ENCODE measurements at regions not wholly inside any gene's neighbourhood (a gene's known extent, or its start where the extent isn't known, plus 50 kb on each side); places are given as distances from the start of the nearest gene placed in this dataset.

DNA sequence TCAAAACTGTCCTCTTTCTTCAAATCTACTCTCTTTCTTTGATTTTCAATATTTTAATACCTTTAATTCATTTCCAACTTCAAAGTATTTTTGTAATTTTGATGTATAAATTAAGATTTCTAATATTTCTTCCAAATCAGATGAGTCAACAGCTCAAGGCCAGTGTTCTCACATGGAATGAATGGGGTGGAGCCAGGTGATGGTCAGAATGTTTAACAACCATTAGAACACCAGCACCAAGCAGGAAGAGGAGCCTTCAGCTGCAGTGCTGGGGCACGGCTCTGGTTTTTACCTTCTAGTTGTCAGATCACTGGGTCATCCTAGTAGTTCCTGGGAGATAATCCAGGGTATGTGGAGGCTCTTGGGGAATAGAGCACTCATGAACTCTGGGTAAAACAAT is 494.5 kb upstream of the PDZRN3 start:
- H3K4me1 ChIP-seq (ENCODE audit: low read length) = no peaks in the 10 kb centered on the region
- H2AFZ ChIP-seq (ENCODE audit: low read length) = no peak overlapping the region
- TF ChIP-seq EZH2phosphoT487 (IDR thresholded peaks at IDR 0.05; ENCODE audit: low read length) (no peak), EZH2 (optimal IDR thresholded peaks at IDR 0.05; ENCODE audit: low read depth, low read length) (no peak)
- TF ChIP-seq, protein P1, sequence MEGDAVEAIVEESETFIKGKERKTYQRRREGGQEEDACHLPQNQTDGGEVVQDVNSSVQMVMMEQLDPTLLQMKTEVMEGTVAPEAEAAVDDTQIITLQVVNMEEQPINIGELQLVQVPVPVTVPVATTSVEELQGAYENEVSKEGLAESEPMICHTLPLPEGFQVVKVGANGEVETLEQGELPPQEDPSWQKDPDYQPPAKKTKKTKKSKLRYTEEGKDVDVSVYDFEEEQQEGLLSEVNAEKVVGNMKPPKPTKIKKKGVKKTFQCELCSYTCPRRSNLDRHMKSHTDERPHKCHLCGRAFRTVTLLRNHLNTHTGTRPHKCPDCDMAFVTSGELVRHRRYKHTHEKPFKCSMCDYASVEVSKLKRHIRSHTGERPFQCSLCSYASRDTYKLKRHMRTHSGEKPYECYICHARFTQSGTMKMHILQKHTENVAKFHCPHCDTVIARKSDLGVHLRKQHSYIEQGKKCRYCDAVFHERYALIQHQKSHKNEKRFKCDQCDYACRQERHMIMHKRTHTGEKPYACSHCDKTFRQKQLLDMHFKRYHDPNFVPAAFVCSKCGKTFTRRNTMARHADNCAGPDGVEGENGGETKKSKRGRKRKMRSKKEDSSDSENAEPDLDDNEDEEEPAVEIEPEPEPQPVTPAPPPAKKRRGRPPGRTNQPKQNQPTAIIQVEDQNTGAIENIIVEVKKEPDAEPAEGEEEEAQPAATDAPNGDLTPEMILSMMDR (IDR thresholded peaks at IDR 0.05; ENCODE audit: low read length) = no peak
- H3K9me2 ChIP-seq (replicated peaks; ENCODE audit: insufficient read depth, low read length) = no peaks in the 10 kb centered on the region
- no peak overlapping the region for H3K9ac ChIP-seq (ENCODE audit: low read length)
- H3K4me2 ChIP-seq (ENCODE audit: low read depth, low read length) = no peak overlapping the region
- H3F3A ChIP-seq (ENCODE audit: insufficient read depth, low read length) = no peaks in the 10 kb centered on the region
- no peak overlapping the region for H3K27ac ChIP-seq (ENCODE audit: low read length)
- no peaks in the 10 kb centered on the region for H3K27me3 ChIP-seq (replicated peaks; ENCODE audit: insufficient read depth, low read length)
- no peaks in the 10 kb centered on the region for H3K36me3 ChIP-seq (replicated peaks; ENCODE audit: insufficient read depth, low read length)
- no peak for DNase-seq
- no peak overlapping the region for H3K4me3 ChIP-seq (ENCODE audit: low read length)
- no peaks in the 10 kb centered on the region for H3K79me2 ChIP-seq (ENCODE audit: low read length)
- H3K9me3 ChIP-seq (replicated peaks; ENCODE audit: insufficient read depth, low read length) = no peaks in the 10 kb centered on the region
- no peaks in the 10 kb centered on the region for H4K20me1 ChIP-seq (ENCODE audit: insufficient read depth, low read length)

DNA sequence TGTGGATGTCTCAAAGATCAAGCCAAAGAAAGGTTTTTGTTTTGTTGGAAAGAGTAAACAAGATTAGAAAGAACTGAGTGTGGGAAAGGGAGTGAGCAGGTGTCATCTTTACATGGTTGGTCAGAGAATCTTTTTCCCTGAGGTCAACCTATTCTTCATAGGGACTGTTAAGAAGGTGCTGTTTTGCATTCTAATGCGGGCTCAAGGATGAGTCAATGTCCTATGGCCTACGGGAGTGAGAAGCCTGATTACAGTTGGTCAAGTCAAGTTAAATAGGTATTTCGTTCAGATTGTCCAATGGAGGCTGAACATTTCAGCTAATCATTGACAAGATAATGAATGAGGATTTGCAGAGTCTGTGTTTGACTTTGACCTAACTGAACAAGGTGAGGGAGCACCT is 491.2 kb upstream of the PDZRN3 start:
- Histone ChIP-seq H3K9me3 (replicated peaks; ENCODE audit: insufficient read depth, low read length) (no peaks in the 10 kb centered on the region), H2AFZ (ENCODE audit: low read length) (no peak overlapping the region), H4K20me1 (ENCODE audit: insufficient read depth, low read length) (no peaks in the 10 kb centered on the region), H3K36me3 (replicated peaks; ENCODE audit: insufficient read depth, low read length) (no peaks in the 10 kb centered on the region), H3K4me1 (ENCODE audit: low read length) (no peaks in the 10 kb centered on the region), H3K4me3 (ENCODE audit: low read length) (no peak overlapping the region), H3K27ac (ENCODE audit: low read length) (no peak overlapping the region), H3F3A (ENCODE audit: insufficient read depth, low read length) (no peaks in the 10 kb centered on the region), H3K9ac (ENCODE audit: low read length) (no peak overlapping the region), H3K9me2 (replicated peaks; ENCODE audit: insufficient read depth, low read length) (no peaks in the 10 kb centered on the region), H3K79me2 (ENCODE audit: low read length) (no peaks in the 10 kb centered on the region), H3K4me2 (ENCODE audit: low read depth, low read length) (no peak overlapping the region), H3K27me3 (replicated peaks; ENCODE audit: insufficient read depth, low read length) (no peaks in the 10 kb centered on the region)
- TF ChIP-seq EZH2phosphoT487 (IDR thresholded peaks at IDR 0.05; ENCODE audit: low read length) (no peak), EZH2 (optimal IDR thresholded peaks at IDR 0.05; ENCODE audit: low read depth, low read length) (no peak)
- TF ChIP-seq, protein P1 (IDR thresholded peaks at IDR 0.05; ENCODE audit: low read length) = no peak
- no peak for DNase-seq

DNA sequence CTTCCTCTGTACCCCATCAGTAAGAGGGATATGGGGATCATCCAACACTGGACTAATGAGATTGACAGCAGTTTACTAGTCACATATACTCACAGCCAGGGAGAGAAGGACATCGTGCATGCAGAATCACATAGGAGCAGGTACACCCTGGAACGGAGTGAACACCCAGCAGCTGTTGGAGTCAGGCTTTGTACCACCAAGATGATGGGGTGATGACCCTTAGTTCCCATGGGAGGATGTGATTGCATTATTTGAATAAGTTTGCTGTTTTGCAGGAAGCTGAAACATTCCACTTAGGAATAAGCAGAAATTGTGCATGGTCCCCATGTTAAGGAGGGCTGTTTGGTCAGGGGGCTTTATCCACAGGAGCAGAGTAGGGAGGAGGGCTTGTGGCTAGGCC is 482.7 kb upstream of the PDZRN3 start:
- TF ChIP-seq, protein P1 (IDR thresholded peaks at IDR 0.05; ENCODE audit: low read length) = no peak
- Histone ChIP-seq H3K4me2 (ENCODE audit: low read depth, low read length) (no peak overlapping the region), H3K79me2 (ENCODE audit: low read length) (no peaks in the 10 kb centered on the region), H4K20me1 (ENCODE audit: insufficient read depth, low read length) (no peaks in the 10 kb centered on the region), H3K9me3 (replicated peaks; ENCODE audit: insufficient read depth, low read length) (no peaks in the 10 kb centered on the region), H3K27me3 (replicated peaks; ENCODE audit: insufficient read depth, low read length) (no peaks in the 10 kb centered on the region), H3K9me2 (replicated peaks; ENCODE audit: insufficient read depth, low read length) (no peaks in the 10 kb centered on the region), H3K4me1 (ENCODE audit: low read length) (no peaks in the 10 kb centered on the region), H3F3A (ENCODE audit: insufficient read depth, low read length) (no peaks in the 10 kb centered on the region), H3K4me3 (ENCODE audit: low read length) (no peak overlapping the region), H3K27ac (ENCODE audit: low read length) (no peak overlapping the region), H3K9ac (ENCODE audit: low read length) (no peak overlapping the region), H3K36me3 (replicated peaks; ENCODE audit: insufficient read depth, low read length) (no peaks in the 10 kb centered on the region), H2AFZ (ENCODE audit: low read length) (no peak overlapping the region)
- no peak for DNase-seq

DNA sequence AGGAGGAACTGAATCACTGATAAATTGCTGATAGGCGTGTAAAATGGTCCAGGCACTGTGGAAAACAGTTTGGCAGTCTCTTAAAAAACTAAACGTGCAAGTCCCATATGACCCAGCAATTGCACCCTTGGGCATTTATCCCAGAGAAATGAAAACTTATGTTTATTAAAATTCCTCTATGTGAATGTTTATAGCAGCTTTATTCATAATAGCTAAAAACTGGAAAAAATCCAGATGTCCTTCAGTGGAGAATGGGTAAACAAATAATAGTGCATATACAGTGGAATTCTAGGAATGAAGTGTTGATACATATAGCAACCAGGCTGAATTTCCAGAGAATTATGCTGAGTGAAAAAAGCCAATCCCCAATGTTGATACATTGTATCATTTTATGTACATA is 482.2 kb upstream of the PDZRN3 start:
- Histone ChIP-seq H3K4me2 (ENCODE audit: low read depth, low read length) (no peak overlapping the region), H2AFZ (ENCODE audit: low read length) (no peak overlapping the region), H3K9ac (ENCODE audit: low read length) (no peak overlapping the region), H3K4me3 (ENCODE audit: low read length) (no peak overlapping the region), H4K20me1 (ENCODE audit: insufficient read depth, low read length) (no peaks in the 10 kb centered on the region), H3F3A (ENCODE audit: insufficient read depth, low read length) (no peaks in the 10 kb centered on the region), H3K27ac (ENCODE audit: low read length) (no peak overlapping the region), H3K27me3 (replicated peaks; ENCODE audit: insufficient read depth, low read length) (no peaks in the 10 kb centered on the region), H3K79me2 (ENCODE audit: low read length) (no peaks in the 10 kb centered on the region), H3K36me3 (replicated peaks; ENCODE audit: insufficient read depth, low read length) (no peaks in the 10 kb centered on the region), H3K4me1 (ENCODE audit: low read length) (no peaks in the 10 kb centered on the region), H3K9me3 (replicated peaks; ENCODE audit: insufficient read depth, low read length) (no peaks in the 10 kb centered on the region), H3K9me2 (replicated peaks; ENCODE audit: insufficient read depth, low read length) (no peaks in the 10 kb centered on the region)
- TF ChIP-seq EZH2phosphoT487 (IDR thresholded peaks at IDR 0.05; ENCODE audit: low read length) (no peak), EZH2 (optimal IDR thresholded peaks at IDR 0.05; ENCODE audit: low read depth, low read length) (no peak)
- TF ChIP-seq, protein P1 (IDR thresholded peaks at IDR 0.05; ENCODE audit: low read length) = no peak
- no peak for DNase-seq
